ENCODE measurements at regions not wholly inside any gene's neighbourhood (a gene's known extent, or its start where the extent isn't known, plus 50 kb on each side); places are given as distances from the start of the nearest gene placed in this dataset.

GRCh38 chr4:56286763-56287162 lies 100.5 kb downstream of the AASDH start:
- Mint-ChIP-seq H3K27ac (no peak overlapping the region), H3K9me3 (peaks cover 5 to 14% of the 10 kb centered on the region in 2 donors), H3K36me3 (peaks cover 0 to 3% of the 10 kb centered on the region in 2 donors)
- DNase-seq (ENCODE audit: low spot score in 2 of 2) (no peak), ATAC-seq (no peak)

DNA sequence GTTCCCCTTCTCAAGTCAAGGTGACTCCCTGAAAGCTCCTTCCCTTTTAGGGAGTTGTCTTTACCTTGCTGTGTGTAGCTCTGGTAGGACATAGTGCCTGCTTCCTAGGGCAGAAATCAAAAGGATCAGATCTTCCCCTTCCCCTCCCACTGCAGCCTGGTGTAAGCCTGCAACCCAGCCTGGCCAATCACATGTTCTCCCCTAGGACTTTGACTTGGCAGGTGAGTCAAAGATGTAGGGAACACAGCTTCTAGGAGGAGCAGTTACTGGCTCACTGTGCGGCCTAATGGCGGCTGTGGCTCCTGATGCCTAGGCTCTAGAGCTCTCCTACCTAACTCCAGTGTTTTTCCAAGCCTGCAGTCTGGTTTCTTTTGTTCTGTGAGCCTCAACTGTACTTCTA lies 103.9 kb downstream of the AASDH start:
- Mint-ChIP-seq H3K36me3 (no peaks in the 10 kb centered on the region), H3K9me3 (peaks cover 5 to 7% of the 10 kb centered on the region in 2 donors), H3K27ac (no peak overlapping the region)
- no peak for ATAC-seq
- no peak for DNase-seq (ENCODE audit: low spot score in 2 of 2)

DNA sequence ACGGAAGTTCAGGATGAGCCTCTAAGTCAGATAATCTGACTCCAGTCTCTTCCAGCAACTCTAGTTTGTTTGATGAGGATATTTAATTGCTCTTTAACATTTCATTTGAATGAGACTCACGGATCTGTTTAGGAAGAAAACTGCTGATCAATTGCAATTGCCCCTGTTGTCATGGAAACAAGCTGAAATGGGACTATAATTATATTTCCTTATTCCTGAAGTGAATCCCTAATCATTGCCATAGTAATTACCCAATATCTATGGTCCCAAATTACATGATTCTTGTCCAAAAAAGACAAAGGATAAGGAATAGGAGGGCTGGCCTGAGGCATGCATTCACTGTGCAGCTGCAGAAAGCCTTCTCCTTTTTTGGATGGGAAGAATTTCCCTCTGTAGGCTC lies 105.3 kb downstream of the AASDH start:
- Mint-ChIP-seq H3K27ac (no peak overlapping the region), H3K36me3 (no peaks in the 10 kb centered on the region), H3K9me3 (peaks cover 5 to 7% of the 10 kb centered on the region in 2 donors)
- DNase-seq (ENCODE audit: low spot score in 2 of 2) (no peak), ATAC-seq (no peak)

GRCh38 chr4:56276547-56276946 lies 110.7 kb downstream of the AASDH start:
- Mint-ChIP-seq H3K27ac (no peak overlapping the region), H3K9me3 (peaks cover 0 to 4% of the 10 kb centered on the region in 2 donors), H3K36me3 (no peaks in the 10 kb centered on the region)
- ATAC-seq (peak; percentile 34 to 53), DNase-seq (ENCODE audit: low spot score in 2 of 2) (no peak)

GRCh38 chr4:56273391-56273790 lies 113.9 kb downstream of the AASDH start:
- no peak for DNase-seq (ENCODE audit: low spot score in 2 of 2)
- Mint-ChIP-seq H3K9me3 (peaks cover 0 to 4% of the 10 kb centered on the region in 2 donors), H3K27ac (no peak overlapping the region), H3K36me3 (no peaks in the 10 kb centered on the region)
- ATAC-seq = no peak

GRCh38 chr4:56272927-56273326 lies 114.4 kb downstream of the AASDH start:
- peaks cover 0 to 4% of the 10 kb centered on the region in 2 donors for H3K9me3 Mint-ChIP-seq
- ATAC-seq = no peak
- DNase-seq (ENCODE audit: low spot score in 2 of 2) = no peak

GRCh38 chr4:56272003-56272402 lies 115.3 kb downstream of the AASDH start:
- no peak for DNase-seq (ENCODE audit: low spot score in 2 of 2)
- ATAC-seq = no peak
- Mint-ChIP-seq H3K36me3 (no peaks in the 10 kb centered on the region), H3K9me3 (peaks cover 0 to 4% of the 10 kb centered on the region in 2 donors), H3K27ac (no peak overlapping the region)

More at GRCh38 chr4:56272927-56273326, 114.4 kb downstream of the AASDH start:
- no peak overlapping the region for H3K27ac Mint-ChIP-seq
- no peaks in the 10 kb centered on the region for H3K36me3 Mint-ChIP-seq

GRCh38 chr4:56271131-56271530 lies 116.2 kb downstream of the AASDH start:
- no peaks in the 10 kb centered on the region for H3K36me3 Mint-ChIP-seq
- no peaks in the 10 kb centered on the region for H3K9me3 Mint-ChIP-seq
- no peak for ATAC-seq
- no peak for DNase-seq (ENCODE audit: low spot score in 2 of 2)
- H3K27ac Mint-ChIP-seq = no peak overlapping the region

GRCh38 chr4:56267558-56267957 lies 119.7 kb downstream of the AASDH start:
- DNase-seq (ENCODE audit: low spot score in 2 of 2) = no peak
- ATAC-seq = no peak
- peaks cover 10 to 25% of the 10 kb centered on the region in 2 donors for H3K36me3 Mint-ChIP-seq
- H3K27ac Mint-ChIP-seq = no peak overlapping the region
- H3K9me3 Mint-ChIP-seq = peaks cover 6 to 22% of the 10 kb centered on the region in 2 donors

DNA sequence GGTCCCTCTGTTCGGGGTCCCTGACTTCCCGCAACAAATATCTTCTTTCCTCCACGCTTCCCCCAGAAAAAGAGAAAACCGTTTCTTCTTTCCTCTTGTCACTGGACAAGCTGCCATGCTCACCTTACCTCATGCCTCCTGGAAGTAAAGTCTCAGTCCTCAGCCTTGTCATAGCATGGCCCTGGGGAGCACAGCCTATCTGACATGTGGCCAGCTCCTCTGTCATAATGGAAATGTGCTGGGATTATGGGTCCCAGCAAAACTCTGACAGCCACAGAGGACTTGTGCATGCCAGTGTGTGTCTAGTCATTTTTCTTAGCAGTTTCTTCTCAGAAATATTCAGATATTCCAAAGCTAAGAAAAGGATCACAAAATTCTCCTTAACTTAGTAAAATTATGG lies 122.4 kb downstream of the AASDH start:
- DNase-seq (ENCODE audit: low spot score in 2 of 2) (no peak), ATAC-seq (no peak)
- peaks cover 10 to 27% of the 10 kb centered on the region in 2 donors for H3K36me3 Mint-ChIP-seq
- H3K27ac Mint-ChIP-seq = no peak overlapping the region
- H3K9me3 Mint-ChIP-seq = peaks cover 6 to 22% of the 10 kb centered on the region in 2 donors

- no peak overlapping the region for H3K27ac Mint-ChIP-seq
- peak; percentile 55 to 57 for DNase-seq (ENCODE audit: low spot score in 2 of 2)
- H3K9me3 Mint-ChIP-seq = peaks cover 6 to 22% of the 10 kb centered on the region in 2 donors
- peaks cover 17 to 44% of the 10 kb centered on the region in 2 donors for H3K36me3 Mint-ChIP-seq
- ATAC-seq = peak; percentile 86 to 95
These were observed 126.3 kb downstream of the AASDH start for GRCh38 chr4:56261027-56261426.

DNA sequence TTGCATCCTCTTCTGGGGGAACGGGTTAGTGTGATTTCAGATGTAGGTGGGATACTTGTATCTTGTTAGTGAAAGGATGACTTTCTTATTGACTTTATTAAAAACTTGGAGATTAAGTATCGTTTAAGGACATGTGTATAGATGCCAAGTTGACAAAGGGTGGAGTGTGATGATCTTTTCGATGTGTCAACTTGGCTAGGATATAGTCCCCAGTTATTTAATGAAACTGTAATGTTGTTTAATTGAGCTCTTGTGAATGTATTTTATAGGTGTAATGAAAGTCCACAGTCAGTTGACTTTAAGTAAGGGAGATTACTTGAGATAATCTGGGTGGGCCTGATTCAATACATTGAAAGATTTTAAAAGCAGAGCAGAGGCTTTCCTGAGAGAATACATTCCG lies 127.0 kb downstream of the AASDH start:
- DNase-seq (ENCODE audit: low spot score in 2 of 2) (no peak), ATAC-seq (no peak)
- Mint-ChIP-seq H3K36me3 (peaks cover 17 to 46% of the 10 kb centered on the region in 2 donors), H3K27ac (no peak overlapping the region), H3K9me3 (peaks cover 6 to 22% of the 10 kb centered on the region in 2 donors)

- Mint-ChIP-seq H3K27ac (no peak overlapping the region), H3K9me3 (peaks cover 6 to 17% of the 10 kb centered on the region in 2 donors), H3K36me3 (peaks cover 17 to 41% of the 10 kb centered on the region in 2 donors)
- DNase-seq (ENCODE audit: low spot score in 2 of 2) (no peak), ATAC-seq (no peak)
These were observed 127.6 kb downstream of the AASDH start for GRCh38 chr4:56259655-56260054.

- H3K27ac Mint-ChIP-seq = no peak overlapping the region
- DNase-seq (ENCODE audit: low spot score in 2 of 2) (no peak), ATAC-seq (no peak)
- H3K9me3 Mint-ChIP-seq = no peaks in the 10 kb centered on the region
- H3K36me3 Mint-ChIP-seq = peaks cover 7 to 19% of the 10 kb centered on the region in 2 donors
These were observed 131.5 kb downstream of the AASDH start for GRCh38 chr4:56255820-56256219.

DNA sequence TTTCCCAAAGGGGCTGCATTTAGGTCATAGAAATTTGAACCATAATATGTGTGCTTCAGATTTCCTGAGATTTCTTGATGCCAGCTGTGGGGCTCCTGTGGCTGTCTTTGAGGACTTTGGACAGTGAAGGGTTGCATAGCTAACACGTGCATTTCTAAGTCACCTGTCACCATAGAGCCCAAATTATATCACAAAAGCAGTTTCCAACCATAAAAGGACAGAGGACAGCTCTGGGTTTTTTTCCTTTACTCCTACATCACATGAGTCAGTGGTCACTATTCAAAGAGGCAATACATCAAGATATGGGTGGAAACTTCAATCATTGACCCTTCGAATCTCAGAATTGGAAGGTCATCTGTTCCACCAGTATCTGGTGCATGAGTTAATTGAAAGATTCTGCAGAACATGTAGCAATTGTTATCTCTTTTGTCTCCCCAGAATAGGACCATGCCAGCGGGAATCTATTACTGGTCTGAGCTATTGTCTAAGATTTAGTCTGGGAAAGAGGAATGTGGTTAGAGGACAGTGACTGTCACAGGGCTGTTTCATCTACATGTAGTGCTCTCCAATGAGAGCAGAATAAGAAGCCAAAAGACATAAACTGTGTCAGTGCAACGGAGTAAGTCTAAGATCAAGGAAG lies 133.5 kb downstream of the AASDH start:
- ATAC-seq (no peak), DNase-seq (ENCODE audit: low spot score in 2 of 2) (no peak)
- no peaks in the 10 kb centered on the region for H3K9me3 Mint-ChIP-seq
- H3K27ac Mint-ChIP-seq = no peak overlapping the region
- peaks cover 7 to 9% of the 10 kb centered on the region in 2 donors for H3K36me3 Mint-ChIP-seq

GRCh38 chr4:56252561-56253152 lies 134.6 kb downstream of the AASDH start:
- ATAC-seq (no peak), DNase-seq (ENCODE audit: low spot score in 2 of 2) (no peak)
- Mint-ChIP-seq H3K36me3 (peaks cover 7 to 9% of the 10 kb centered on the region in 2 donors), H3K27ac (no peak overlapping the region), H3K9me3 (no peaks in the 10 kb centered on the region)

DNA sequence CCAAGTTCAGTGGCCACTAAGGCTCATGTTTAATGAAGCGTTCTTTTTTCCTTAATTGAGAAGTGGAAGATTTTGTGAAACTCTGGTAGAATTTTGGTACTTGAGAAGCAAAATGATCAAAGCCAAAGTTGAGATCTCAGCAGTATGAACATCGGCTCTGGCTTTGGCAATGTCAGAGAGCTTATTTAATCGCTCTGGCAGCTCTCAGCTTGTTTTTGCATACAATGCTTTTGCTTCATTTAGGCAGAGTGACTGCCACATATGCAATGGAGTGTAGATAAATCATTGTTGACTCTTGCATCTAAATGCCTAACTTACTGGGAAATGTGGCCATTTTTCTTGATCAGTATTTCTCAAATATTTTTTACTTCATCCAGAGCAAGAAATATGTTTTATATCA lies 135.7 kb downstream of the AASDH start:
- ATAC-seq (no peak), DNase-seq (ENCODE audit: low spot score in 2 of 2) (no peak)
- no peak overlapping the region for H3K27ac Mint-ChIP-seq
- H3K36me3 Mint-ChIP-seq = peaks cover 4 to 7% of the 10 kb centered on the region in 2 donors
- no peaks in the 10 kb centered on the region for H3K9me3 Mint-ChIP-seq

- Mint-ChIP-seq H3K9me3 (no peaks in the 10 kb centered on the region), H3K27ac (no peak overlapping the region), H3K36me3 (no peaks in the 10 kb centered on the region)
- DNase-seq (ENCODE audit: low spot score in 2 of 2) (no peak), ATAC-seq (no peak)
These were observed 136.5 kb downstream of the AASDH start for GRCh38 chr4:56250776-56251175.
